Osteoblast (primary cell): ENCODE measurements at regions not wholly inside any gene's neighbourhood (a gene's known extent, or its start where the extent isn't known, plus 50 kb on each side); places are given as distances from the start of the nearest gene placed in this dataset.

Source experiments
- DNase-seq: peaks from one replicate; pipeline ENCODE4 v3.0.0; 2011; ENCODE audit warnings: low spot score, mixed read lengths; ENCODE audit not compliant: insufficient read length; ENCODE audit errors: missing footprints
- H2AFZ ChIP-seq: 2 replicates; pipeline ENCODE4 v1.6.0; 2011; ENCODE audit warnings: mild to moderate bottlenecking, low read length
- H3K27ac ChIP-seq: 2 replicates; pipeline ENCODE4 v1.5.1; 2011; ENCODE audit warnings: mild to moderate bottlenecking, low read depth, low read length, moderate library complexity
- H3K27me3 ChIP-seq: 2 replicates; pipeline ENCODE4 v1.6.0; 2012; ENCODE audit warnings: mild to moderate bottlenecking, control low read depth, inconsistent platforms, low read length, moderate library complexity; ENCODE audit not compliant: insufficient read depth
- H3K36me3 ChIP-seq: 2 replicates; pipeline ENCODE4 v1.5.1; 2011; ENCODE audit warnings: mild to moderate bottlenecking, low read length, control low read depth, moderate library complexity; ENCODE audit not compliant: insufficient read depth
- H3K4me1 ChIP-seq: 2 replicates; pipeline ENCODE4 v1.5.1; 2011; ENCODE audit warnings: mild to moderate bottlenecking, low read length, control low read depth, moderate library complexity; ENCODE audit not compliant: insufficient read depth
- H3K4me2 ChIP-seq: 2 replicates; pipeline ENCODE4 v1.6.0; 2011; ENCODE audit warnings: mild to moderate bottlenecking, low read length; ENCODE audit not compliant: insufficient read depth
- H3K4me3 ChIP-seq: fragments of 200-600 bp; sonication (generic); 3 replicates; pipeline ENCODE4 v1.5.1; 2012; ENCODE audit warnings: mild to moderate bottlenecking, low read length, inconsistent platforms; ENCODE audit not compliant: insufficient read depth
- H3K79me2 ChIP-seq: 2 replicates; pipeline ENCODE4 v1.6.0; 2012; ENCODE audit warnings: mild to moderate bottlenecking, low read length, control low read depth, inconsistent platforms; ENCODE audit not compliant: insufficient read depth
- H3K9me3 ChIP-seq: 2 replicates; pipeline ENCODE4 v1.5.1; 2011; ENCODE audit warnings: low read depth, low read length, control low read depth
- H4K20me1 ChIP-seq: 2 replicates; pipeline ENCODE4 v1.6.0; 2012; ENCODE audit warnings: mild to moderate bottlenecking, low read length, control low read depth; ENCODE audit not compliant: insufficient read depth
- CTCF ChIP-seq: IDR thresholded peaks from 2 replicates; pipeline ENCODE4 v1.5.1; 2011; ENCODE audit warnings: mild to moderate bottlenecking, low read depth, low read length, moderate library complexity; ENCODE audit errors: extremely low read depth

DNA sequence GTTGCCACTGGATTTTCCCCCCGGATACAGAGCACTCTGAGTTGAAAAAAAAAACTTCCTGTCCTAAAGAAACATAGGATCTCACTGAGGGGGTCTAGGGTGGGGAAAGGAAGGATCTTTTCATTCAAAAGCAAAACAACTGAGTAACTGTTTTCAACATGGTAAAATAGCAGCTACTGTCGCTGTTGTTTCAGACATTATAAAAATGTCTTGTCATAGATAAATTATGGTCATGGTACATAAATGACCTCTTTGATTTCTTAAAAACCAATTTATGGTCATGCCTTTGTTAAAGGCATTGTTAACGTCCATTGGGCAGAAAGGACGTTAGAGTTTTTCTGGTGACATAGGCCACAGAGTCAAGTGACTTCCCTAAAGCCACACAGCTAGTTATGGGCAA, 180.4 kb upstream of the DTNBP1 start:
- H3K27me3 ChIP-seq: no peaks in the 10 kb centered on the region

GRCh38 chr6:15842727-15843117, 179.9 kb upstream of the DTNBP1 start:
- Histone ChIP-seq H3K4me1 (no peaks in the 10 kb centered on the region), H4K20me1 (no peaks in the 10 kb centered on the region), H3K27me3 (no peaks in the 10 kb centered on the region), H3K4me3 (no peak overlapping the region), H3K4me2 (no peak overlapping the region), H2AFZ (no peak overlapping the region), H3K27ac (no peak overlapping the region), H3K79me2 (no peaks in the 10 kb centered on the region), H3K9me3 (no peaks in the 10 kb centered on the region), H3K36me3 (no peaks in the 10 kb centered on the region)
- no peak for TF ChIP-seq CTCF
- peak; percentile 27 for DNase-seq

More for the DNA sequence above, 180.4 kb upstream of the DTNBP1 start:
- H2AFZ ChIP-seq: no peak overlapping the region
- no peaks in the 10 kb centered on the region for H3K4me1 ChIP-seq
- no peak overlapping the region for H3K4me2 ChIP-seq
- no peaks in the 10 kb centered on the region for H4K20me1 ChIP-seq
- H3K4me3 ChIP-seq: no peak overlapping the region
- no peaks in the 10 kb centered on the region for H3K36me3 ChIP-seq
- no peak for DNase-seq
- H3K9me3 ChIP-seq: no peaks in the 10 kb centered on the region
- no peak overlapping the region for H3K27ac ChIP-seq
- TF ChIP-seq CTCF: no peak
- H3K79me2 ChIP-seq: no peaks in the 10 kb centered on the region

GRCh38 chr6:15841937-15842726, 179.3 kb upstream of the DTNBP1 start:
- H3K27me3 ChIP-seq: no peaks in the 10 kb centered on the region
- DNase-seq: no peak
- no peak overlapping the region for H3K27ac ChIP-seq
- H2AFZ ChIP-seq: no peak overlapping the region
- H3K79me2 ChIP-seq: no peaks in the 10 kb centered on the region
- TF ChIP-seq CTCF: no peak
- no peak overlapping the region for H3K4me3 ChIP-seq
- no peak overlapping the region for H3K4me2 ChIP-seq
- no peaks in the 10 kb centered on the region for H3K36me3 ChIP-seq
- no peaks in the 10 kb centered on the region for H4K20me1 ChIP-seq
- H3K9me3 ChIP-seq: no peaks in the 10 kb centered on the region
- no peaks in the 10 kb centered on the region for H3K4me1 ChIP-seq

DNA sequence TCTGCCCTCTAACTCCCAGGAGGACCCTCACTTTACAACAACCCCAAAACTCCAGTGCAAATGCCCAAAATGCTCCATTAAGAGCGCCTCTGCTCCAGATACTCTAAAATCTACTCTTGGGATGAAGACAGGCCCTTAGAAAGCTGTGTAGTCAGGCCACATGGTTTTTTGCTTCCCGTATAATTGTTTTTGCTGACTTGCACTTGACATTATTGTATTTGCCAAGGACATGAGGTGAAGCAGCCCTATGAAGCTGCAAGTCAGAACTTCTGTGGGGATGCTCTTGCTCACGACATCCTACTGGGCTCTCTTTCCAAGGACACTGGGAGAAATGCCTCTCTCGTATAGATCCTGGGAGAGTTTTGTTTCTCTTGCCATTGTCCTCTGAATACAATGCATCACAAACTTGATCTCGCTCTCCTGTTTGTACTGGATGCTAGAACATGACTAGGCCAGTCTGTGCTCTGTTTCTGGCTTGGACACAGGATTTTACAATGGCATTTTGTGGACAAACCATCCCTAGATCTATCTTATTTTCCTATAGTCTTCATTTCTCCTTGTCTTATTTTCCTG, 177.2 kb upstream of the DTNBP1 start:
- no peak overlapping the region for H3K4me2 ChIP-seq
- no peaks in the 10 kb centered on the region for H3K79me2 ChIP-seq
- no peak overlapping the region for H2AFZ ChIP-seq
- no peaks in the 10 kb centered on the region for H3K27me3 ChIP-seq
- no peaks in the 10 kb centered on the region for H3K4me1 ChIP-seq
- H3K27ac ChIP-seq: no peak overlapping the region
- DNase-seq: no peak
- H3K4me3 ChIP-seq: no peak overlapping the region
- no peaks in the 10 kb centered on the region for H3K36me3 ChIP-seq
- H4K20me1 ChIP-seq: no peaks in the 10 kb centered on the region
- TF ChIP-seq CTCF: no peak
- H3K9me3 ChIP-seq: no peaks in the 10 kb centered on the region
